Nucleus accumbens (tissue), 56 donors: ENCODE measurements at regions not wholly inside any gene's neighbourhood (a gene's known extent, or its start where the extent isn't known, plus 50 kb on each side); places are given as distances from the start of the nearest gene placed in this dataset.

Experiments
- DNase-seq, 56 donors: peaks; one replicate each; lab custom pipeline; 2025; lab: John Stamatoyannopoulos, UW

DNA sequence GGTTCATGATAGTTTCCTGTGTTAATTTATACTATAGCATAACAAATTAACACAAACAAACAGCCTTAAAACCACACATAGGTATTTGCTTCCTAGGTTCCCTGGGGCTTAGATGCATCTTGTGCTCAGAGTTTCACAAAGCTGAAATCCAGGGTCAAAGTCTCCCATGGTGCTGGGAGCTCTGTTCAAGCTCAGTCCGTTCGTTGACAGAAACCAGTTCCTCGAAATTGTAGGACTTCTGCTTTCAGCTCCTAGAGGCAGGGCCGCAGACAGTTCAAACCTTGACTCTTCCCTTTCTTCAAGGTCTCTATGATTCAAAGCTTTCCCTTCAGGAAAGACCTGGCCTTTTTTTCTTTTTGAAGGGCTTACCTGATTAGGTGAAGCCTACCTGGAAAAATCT is 90.5 kb downstream of the VSTM2A start:
- DNase-seq, result no peak

DNA sequence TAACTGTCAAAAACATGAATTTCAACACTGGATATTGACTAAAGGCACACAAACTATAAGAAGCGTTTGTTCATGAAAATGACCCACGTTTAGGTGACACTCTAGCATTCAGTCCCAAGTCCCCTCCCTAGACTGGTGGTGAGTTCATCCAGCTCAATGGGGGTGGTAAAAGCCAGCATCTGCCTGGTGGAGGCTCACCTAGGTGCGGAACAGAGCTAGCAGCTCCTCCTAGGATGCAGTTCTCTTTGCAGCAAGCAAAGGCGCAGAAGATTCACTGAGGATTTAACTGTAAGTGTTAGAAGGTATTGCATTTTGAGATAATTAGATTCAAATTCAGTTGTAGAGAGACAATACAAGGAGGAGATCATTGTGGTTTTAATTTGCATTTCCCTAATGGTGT is 87.6 kb downstream of the VSTM2A start:
- no peak for DNase-seq

GRCh38 chr7:54622696-54623309 is 80.6 kb downstream of the VSTM2A start:
- DNase-seq, result no peak
